Thyroid gland (tissue), 4 donors: ENCODE measurements at regions not wholly inside any gene's neighbourhood (a gene's known extent, or its start where the extent isn't known, plus 50 kb on each side); places are given as distances from the start of the nearest gene placed in this dataset.

Experiments
- POLR2A ChIP-seq, 2 donors: fragments of 450-650 bp; IDR thresholded peaks; one replicate each; pipeline ENCODE4 v1.6.1; 2017; ENCODE audit warnings: antibody characterized with exemption in 2 of 2, mild to moderate bottlenecking in 2 of 2, moderate library complexity in 1 of 2
- TF ChIP-seq, protein P1 (sequence below), 6 experiments: fragments of 200-600 bp in 3 of 6; fragments of 450-650 bp in 3 of 6; sonication (generic) in 3 of 6; IDR thresholded peaks; one replicate each; pipeline ENCODE4 v1.5.1; 2016 to 2019; ENCODE audit warnings: antibody characterized with exemption in 6 of 6, mild to moderate bottlenecking in 2 of 6, inconsistent platforms in 1 of 6, moderate library complexity in 1 of 6

DNA sequence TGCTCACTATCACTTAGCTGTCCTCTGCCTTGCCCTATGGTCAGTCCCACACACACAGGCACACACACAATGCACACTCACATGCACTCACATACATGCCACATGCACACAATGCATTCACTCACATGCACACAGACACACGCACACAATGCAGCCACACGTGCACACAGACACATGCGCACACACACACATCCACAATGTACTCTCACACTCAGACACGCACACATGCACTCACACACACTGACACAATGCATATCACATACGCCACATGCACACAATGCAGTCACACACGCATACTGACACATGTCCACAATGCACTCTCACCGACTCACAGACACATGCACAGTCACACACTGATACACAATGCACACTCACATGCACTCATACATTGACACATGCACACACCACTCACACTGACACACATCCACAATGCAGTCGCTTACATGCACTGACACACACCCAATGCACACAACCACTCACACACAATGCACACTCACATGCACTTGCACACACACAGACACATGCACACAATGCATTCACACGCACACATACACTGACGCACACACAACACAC is 99.7 kb downstream of the ENGASE start:
- TF ChIP-seq, protein P1, sequence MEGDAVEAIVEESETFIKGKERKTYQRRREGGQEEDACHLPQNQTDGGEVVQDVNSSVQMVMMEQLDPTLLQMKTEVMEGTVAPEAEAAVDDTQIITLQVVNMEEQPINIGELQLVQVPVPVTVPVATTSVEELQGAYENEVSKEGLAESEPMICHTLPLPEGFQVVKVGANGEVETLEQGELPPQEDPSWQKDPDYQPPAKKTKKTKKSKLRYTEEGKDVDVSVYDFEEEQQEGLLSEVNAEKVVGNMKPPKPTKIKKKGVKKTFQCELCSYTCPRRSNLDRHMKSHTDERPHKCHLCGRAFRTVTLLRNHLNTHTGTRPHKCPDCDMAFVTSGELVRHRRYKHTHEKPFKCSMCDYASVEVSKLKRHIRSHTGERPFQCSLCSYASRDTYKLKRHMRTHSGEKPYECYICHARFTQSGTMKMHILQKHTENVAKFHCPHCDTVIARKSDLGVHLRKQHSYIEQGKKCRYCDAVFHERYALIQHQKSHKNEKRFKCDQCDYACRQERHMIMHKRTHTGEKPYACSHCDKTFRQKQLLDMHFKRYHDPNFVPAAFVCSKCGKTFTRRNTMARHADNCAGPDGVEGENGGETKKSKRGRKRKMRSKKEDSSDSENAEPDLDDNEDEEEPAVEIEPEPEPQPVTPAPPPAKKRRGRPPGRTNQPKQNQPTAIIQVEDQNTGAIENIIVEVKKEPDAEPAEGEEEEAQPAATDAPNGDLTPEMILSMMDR (IDR thresholded peaks at IDR 0.05), result no peak
- TF ChIP-seq POLR2A (IDR thresholded peaks at IDR 0.05), result no peak
